ENCODE measurements at regions not wholly inside any gene's neighbourhood (a gene's known extent, or its start where the extent isn't known, plus 50 kb on each side); places are given as distances from the start of the nearest gene placed in this dataset.

DNA sequence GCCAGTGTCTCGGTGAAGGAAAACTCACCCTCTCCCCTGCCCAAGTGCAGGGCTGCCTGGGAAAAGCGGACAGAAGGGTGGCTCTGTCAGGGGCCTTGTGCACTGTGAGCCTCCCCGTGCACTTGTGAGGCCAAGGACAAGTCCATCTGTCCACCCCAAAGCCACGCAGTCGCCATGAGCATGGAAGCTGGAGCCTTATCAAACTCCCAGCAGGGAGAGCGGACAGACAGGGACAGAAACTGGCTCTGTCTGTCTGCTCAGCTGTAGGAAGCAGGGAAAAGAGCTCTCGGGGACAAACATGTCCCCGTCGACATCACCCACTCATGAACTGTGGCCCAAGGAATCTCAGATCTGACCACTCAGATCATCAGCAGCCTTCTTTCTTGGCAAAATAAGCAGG is 1385.4 kb downstream of the TBC1D22A start:
- no peak for FAIRE-seq
- WGBS (ENCODE audit: low lambda C conversion rate), result 0% methylated on average over 1 of the region's 9 CpGs
- intact Hi-C loops (cut with micrococcal nuclease; ENCODE audit: unreplicated experiment), result no loop called here

More for the DNA sequence above, 1385.4 kb downstream of the TBC1D22A start:
- Histone ChIP-seq H3K4me1 (ENCODE audit: insufficient read depth, low read length) (no peaks in the 10 kb centered on the region), H3K4me2 (ENCODE audit: low read depth, low read length) (no peak overlapping the region), H3K4me3 (replicated peaks in 1 of 3; ENCODE audit: insufficient read depth in 1 of 3, low read depth in 2 of 3, low read length in 3 of 3) (no peak overlapping the region), H3K27me3 (ENCODE audit: control insufficient read depth in 1 of 2, insufficient read depth in 2 of 2, low read length in 2 of 2) (peaks cover 3 to 29% of the 10 kb centered on the region in 2 experiments; a peak in 3 of 5 replicates), H2AFZ (ENCODE audit: low read length) (no peak overlapping the region), H3K36me3 (replicated peaks in 1 of 2; ENCODE audit: control insufficient read depth in 1 of 2, insufficient read depth in 2 of 2, low read length in 2 of 2) (no peaks in the 10 kb centered on the region), H3K79me2 (ENCODE audit: insufficient read depth, low read length) (no peaks in the 10 kb centered on the region), H3K9ac (ENCODE audit: insufficient read depth, low read depth, low read length) (no peak overlapping the region), H4K20me1 (ENCODE audit: insufficient read depth, low read length) (no peaks in the 10 kb centered on the region), H3K27ac (ENCODE audit: extremely low read length, insufficient read depth, low read length) (no peak overlapping the region), H3K9me3 (ENCODE audit: low read length) (no peaks in the 10 kb centered on the region)
- no TSS peak for BruUV-seq (replicated peaks)
- CTCF ChIA-PET (ENCODE audit: low intra/inter-chr PET ratio, low total read pairs), result no interaction called here
- no peak for ATAC-seq
- in situ Hi-C loops (cut with HindIII; ENCODE audit: extremely low pct_ligation_motif_present, low pct_unique_long_range_greater_than_20kb), result no loop called here
- TF ChIP-seq, protein P1, sequence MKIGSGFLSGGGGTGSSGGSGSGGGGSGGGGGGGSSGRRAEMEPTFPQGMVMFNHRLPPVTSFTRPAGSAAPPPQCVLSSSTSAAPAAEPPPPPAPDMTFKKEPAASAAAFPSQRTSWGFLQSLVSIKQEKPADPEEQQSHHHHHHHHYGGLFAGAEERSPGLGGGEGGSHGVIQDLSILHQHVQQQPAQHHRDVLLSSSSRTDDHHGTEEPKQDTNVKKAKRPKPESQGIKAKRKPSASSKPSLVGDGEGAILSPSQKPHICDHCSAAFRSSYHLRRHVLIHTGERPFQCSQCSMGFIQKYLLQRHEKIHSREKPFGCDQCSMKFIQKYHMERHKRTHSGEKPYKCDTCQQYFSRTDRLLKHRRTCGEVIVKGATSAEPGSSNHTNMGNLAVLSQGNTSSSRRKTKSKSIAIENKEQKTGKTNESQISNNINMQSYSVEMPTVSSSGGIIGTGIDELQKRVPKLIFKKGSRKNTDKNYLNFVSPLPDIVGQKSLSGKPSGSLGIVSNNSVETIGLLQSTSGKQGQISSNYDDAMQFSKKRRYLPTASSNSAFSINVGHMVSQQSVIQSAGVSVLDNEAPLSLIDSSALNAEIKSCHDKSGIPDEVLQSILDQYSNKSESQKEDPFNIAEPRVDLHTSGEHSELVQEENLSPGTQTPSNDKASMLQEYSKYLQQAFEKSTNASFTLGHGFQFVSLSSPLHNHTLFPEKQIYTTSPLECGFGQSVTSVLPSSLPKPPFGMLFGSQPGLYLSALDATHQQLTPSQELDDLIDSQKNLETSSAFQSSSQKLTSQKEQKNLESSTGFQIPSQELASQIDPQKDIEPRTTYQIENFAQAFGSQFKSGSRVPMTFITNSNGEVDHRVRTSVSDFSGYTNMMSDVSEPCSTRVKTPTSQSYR (CRISPR knock-in tag; IDR thresholded peaks at IDR 0.05; ENCODE audit: borderline replicate concordance), result no peak
- TF ChIP-seq ZFY (CRISPR knock-in tag; IDR thresholded peaks at IDR 0.05), result no peak
- no peak for TF ChIP-seq ZNF557 (CRISPR knock-in tag; IDR thresholded peaks at IDR 0.05)
- TF ChIP-seq NKX3-1 (CRISPR knock-in tag; IDR thresholded peaks at IDR 0.05), result no peak
- no peak for TF ChIP-seq ZNF709 (CRISPR knock-in tag; IDR thresholded peaks at IDR 0.05)
- TF ChIP-seq ZNF589 (CRISPR knock-in tag; conservative IDR thresholded peaks at IDR 0.05), result no peak
- no peak for TF ChIP-seq ZNF577 (CRISPR knock-in tag; IDR thresholded peaks at IDR 0.05; ENCODE audit: borderline replicate concordance, low read depth)
- TF ChIP-seq HCFC1 (IDR thresholded peaks at IDR 0.05; ENCODE audit: low read depth, low read length), result no peak
- TF ChIP-seq MED8 (CRISPR knock-in tag; IDR thresholded peaks at IDR 0.05; ENCODE audit: insufficient replicate concordance), result no peak
- TF ChIP-seq SRF (IDR thresholded peaks at IDR 0.05; ENCODE audit: low read depth, low read length), result no peak
- TF ChIP-seq, protein P2, sequence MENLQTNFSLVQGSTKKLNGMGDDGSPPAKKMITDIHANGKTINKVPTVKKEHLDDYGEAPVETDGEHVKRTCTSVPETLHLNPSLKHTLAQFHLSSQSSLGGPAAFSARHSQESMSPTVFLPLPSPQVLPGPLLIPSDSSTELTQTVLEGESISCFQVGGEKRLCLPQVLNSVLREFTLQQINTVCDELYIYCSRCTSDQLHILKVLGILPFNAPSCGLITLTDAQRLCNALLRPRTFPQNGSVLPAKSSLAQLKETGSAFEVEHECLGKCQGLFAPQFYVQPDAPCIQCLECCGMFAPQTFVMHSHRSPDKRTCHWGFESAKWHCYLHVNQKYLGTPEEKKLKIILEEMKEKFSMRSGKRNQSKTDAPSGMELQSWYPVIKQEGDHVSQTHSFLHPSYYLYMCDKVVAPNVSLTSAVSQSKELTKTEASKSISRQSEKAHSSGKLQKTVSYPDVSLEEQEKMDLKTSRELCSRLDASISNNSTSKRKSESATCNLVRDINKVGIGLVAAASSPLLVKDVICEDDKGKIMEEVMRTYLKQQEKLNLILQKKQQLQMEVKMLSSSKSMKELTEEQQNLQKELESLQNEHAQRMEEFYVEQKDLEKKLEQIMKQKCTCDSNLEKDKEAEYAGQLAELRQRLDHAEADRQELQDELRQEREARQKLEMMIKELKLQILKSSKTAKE (CRISPR knock-in tag; IDR thresholded peaks at IDR 0.05; ENCODE audit: borderline replicate concordance), result no peak
- no peak for TF ChIP-seq CHD4 (IDR thresholded peaks at IDR 0.05; ENCODE audit: borderline replicate concordance, low read length)
- TF ChIP-seq, protein P3, sequence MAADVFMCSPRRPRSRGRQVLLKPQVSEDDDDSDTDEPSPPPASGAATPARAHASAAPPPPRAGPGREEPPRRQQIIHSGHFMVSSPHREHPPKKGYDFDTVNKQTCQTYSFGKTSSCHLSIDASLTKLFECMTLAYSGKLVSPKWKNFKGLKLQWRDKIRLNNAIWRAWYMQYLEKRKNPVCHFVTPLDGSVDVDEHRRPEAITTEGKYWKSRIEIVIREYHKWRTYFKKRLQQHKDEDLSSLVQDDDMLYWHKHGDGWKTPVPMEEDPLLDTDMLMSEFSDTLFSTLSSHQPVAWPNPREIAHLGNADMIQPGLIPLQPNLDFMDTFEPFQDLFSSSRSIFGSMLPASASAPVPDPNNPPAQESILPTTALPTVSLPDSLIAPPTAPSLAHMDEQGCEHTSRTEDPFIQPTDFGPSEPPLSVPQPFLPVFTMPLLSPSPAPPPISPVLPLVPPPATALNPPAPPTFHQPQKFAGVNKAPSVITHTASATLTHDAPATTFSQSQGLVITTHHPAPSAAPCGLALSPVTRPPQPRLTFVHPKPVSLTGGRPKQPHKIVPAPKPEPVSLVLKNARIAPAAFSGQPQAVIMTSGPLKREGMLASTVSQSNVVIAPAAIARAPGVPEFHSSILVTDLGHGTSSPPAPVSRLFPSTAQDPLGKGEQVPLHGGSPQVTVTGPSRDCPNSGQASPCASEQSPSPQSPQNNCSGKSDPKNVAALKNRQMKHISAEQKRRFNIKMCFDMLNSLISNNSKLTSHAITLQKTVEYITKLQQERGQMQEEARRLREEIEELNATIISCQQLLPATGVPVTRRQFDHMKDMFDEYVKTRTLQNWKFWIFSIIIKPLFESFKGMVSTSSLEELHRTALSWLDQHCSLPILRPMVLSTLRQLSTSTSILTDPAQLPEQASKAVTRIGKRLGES (CRISPR knock-in tag; IDR thresholded peaks at IDR 0.05; ENCODE audit: borderline replicate concordance), result no peak
- TF ChIP-seq SP5 (CRISPR knock-in tag; IDR thresholded peaks at IDR 0.05; ENCODE audit: borderline replicate concordance, low read depth), result no peak
- TF ChIP-seq, protein P4, sequence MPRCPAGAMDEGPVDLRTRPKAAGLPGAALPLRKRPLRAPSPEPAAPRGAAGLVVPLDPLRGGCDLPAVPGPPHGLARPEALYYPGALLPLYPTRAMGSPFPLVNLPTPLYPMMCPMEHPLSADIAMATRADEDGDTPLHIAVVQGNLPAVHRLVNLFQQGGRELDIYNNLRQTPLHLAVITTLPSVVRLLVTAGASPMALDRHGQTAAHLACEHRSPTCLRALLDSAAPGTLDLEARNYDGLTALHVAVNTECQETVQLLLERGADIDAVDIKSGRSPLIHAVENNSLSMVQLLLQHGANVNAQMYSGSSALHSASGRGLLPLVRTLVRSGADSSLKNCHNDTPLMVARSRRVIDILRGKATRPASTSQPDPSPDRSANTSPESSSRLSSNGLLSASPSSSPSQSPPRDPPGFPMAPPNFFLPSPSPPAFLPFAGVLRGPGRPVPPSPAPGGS (CRISPR knock-in tag; IDR thresholded peaks at IDR 0.05), result no peak
- no peak for TF ChIP-seq ZBTB1 (CRISPR knock-in tag; IDR thresholded peaks at IDR 0.05; ENCODE audit: borderline replicate concordance)
- TF ChIP-seq JUN (CRISPR knock-in tag; IDR thresholded peaks at IDR 0.05), result no peak
- DNase-seq (ENCODE audit: low spot score), result no peak
- POLR2A ChIA-PET, result no interaction called here

Data from HepG2 (cell line).